Coronary artery (tissue), 2 donors: ENCODE measurements at regions not wholly inside any gene's neighbourhood (a gene's known extent, or its start where the extent isn't known, plus 50 kb on each side); places are given as distances from the start of the nearest gene placed in this dataset.
A peak's percentile ranks its signal among the peaks of the same experiment; 100 is the strongest.

ENCODE experiments used
- DNase-seq: peaks from one replicate; pipeline ENCODE4 v3.0.0-alpha.2; 2017; ENCODE audit warnings: low spot score
- H3K27ac ChIP-seq, 2 donors: fragments of 200-600 bp; sonication (generic); one replicate each; pipeline ENCODE4 v1.5.1; 2016 to 2019
- H3K4me3 ChIP-seq: fragments of 200-600 bp; sonication (generic); 2 replicates; pipeline ENCODE4 v1.5.1; 2016; ENCODE audit warnings: mild to moderate bottlenecking, moderate library complexity
- TF ChIP-seq, protein P1 (sequence below): fragments of 200-600 bp; sonication (generic); IDR thresholded peaks from one replicate; pipeline ENCODE4 v1.5.1; 2019; ENCODE audit warnings: antibody characterized with exemption

DNA sequence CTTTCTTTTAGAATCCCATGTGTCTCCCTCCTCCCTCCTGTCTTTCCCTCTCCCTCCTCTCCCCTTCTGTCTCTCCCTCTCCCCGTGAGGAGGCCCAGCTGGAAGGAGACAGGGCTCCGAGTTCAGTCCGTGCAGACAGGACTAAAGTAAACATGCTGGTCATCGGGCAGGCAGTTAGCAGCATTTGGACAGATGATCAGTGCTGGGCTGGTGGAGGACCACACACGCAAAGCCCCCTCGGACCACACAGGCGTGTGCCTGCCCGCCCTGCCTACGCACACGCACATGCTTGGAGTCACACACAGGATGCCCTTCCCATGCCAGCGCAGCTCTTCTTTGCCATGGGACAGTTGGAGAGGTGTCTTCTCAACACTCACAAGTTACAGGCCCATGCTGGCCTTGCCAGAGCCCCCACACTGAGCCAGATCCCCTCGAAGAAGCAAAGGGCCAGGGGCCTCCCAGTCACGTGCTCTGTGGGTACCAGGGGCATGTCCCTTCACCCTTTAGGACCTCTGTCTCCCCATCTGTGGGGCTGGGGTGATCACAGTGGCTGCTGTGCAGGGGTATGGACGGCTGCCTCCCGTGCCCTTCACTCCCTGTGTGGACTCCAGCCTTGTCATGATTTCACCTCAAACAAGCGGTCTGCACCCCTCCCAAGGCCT, 215.7 kb upstream of the FOXF1 start:
- TF ChIP-seq, protein P1, sequence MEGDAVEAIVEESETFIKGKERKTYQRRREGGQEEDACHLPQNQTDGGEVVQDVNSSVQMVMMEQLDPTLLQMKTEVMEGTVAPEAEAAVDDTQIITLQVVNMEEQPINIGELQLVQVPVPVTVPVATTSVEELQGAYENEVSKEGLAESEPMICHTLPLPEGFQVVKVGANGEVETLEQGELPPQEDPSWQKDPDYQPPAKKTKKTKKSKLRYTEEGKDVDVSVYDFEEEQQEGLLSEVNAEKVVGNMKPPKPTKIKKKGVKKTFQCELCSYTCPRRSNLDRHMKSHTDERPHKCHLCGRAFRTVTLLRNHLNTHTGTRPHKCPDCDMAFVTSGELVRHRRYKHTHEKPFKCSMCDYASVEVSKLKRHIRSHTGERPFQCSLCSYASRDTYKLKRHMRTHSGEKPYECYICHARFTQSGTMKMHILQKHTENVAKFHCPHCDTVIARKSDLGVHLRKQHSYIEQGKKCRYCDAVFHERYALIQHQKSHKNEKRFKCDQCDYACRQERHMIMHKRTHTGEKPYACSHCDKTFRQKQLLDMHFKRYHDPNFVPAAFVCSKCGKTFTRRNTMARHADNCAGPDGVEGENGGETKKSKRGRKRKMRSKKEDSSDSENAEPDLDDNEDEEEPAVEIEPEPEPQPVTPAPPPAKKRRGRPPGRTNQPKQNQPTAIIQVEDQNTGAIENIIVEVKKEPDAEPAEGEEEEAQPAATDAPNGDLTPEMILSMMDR = no peak
- no peak for DNase-seq
- Histone ChIP-seq H3K4me3 (no peak overlapping the region), H3K27ac (no peak overlapping the region)

GRCh38 chr16:86296256-86296655, 214.1 kb upstream of the FOXF1 start:
- no peak for DNase-seq
- no peak overlapping the region for H3K27ac ChIP-seq
- H3K4me3 ChIP-seq = no peak overlapping the region
- TF ChIP-seq, protein P1 = no peak

DNA sequence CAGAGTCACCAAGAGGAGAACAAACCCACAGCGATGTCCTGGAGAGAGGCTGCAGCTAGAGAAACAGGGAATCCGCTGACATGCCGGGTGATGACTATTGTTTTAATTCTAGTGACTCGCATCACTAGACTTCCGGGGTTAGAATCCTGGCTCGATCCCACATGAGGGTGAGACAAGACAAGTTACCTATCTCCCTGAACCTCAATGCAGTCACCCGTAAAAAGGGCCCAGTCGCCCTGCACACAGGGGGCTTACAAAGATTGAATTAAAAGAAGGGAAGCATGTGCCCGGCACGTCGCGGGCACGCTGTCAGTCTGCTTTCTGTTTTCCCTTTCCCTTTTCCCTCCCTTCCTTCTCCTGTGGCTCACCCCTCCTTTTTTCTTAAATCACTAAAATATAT, 212.9 kb upstream of the FOXF1 start:
- TF ChIP-seq, protein P1 = no peak
- H3K27ac ChIP-seq = no peak overlapping the region
- H3K4me3 ChIP-seq = no peak overlapping the region
- no peak for DNase-seq

DNA sequence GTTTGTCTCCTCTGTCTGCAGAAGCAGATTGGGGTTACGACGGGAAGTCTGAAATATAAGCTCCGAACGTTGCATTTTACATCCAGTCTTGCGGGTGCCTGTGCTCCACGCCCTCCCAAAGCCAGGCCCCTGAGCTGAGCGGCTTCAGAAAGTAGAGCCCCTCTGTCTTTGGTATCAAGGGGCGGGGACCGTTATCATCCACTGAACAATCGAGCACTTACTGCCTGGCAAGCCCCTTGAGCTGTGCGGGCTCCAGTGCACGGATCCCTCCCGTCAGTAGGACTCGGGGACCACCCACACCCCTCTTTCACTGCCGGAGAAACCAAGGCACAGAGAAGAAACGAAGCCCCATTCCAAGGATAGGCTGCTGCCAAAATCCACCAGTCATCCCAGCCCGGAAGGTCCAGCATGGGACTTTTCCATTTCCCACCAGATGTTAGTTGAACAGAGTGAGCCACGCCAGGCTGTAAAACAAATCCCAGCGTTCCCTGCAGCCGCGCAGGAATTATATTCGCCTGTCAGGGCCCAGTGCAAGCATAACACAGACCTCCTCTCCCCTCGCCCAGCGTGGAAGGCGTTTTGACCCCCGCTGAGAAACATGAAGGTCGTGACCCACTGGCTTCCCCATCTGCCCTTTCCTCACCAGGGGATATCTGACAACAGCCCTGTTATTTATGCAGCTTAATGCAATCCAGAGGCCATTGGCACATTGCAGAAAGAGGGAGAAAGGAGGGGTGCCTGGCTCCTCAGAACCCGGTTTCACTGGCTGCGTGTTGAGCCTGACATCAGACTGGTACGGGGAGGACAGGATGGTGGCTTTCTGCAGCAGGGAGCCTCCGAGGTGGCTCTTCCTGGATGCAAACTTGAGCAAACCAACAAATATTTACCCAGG, 212.2 kb upstream of the FOXF1 start:
- DNase-seq = no peak
- Histone ChIP-seq H3K4me3 (peak overlapping the region; percentile 36), H3K27ac (no peak overlapping the region)
- TF ChIP-seq, protein P1 = no peak

- peak overlapping the region; percentile 36 for H3K4me3 ChIP-seq
- no peak for DNase-seq
- TF ChIP-seq, protein P1 = no peak
- H3K27ac ChIP-seq = no peak overlapping the region
Observed at GRCh38 chr16:86298758-86299134, 211.6 kb upstream of the FOXF1 start.

GRCh38 chr16:86299882-86300610, 210.3 kb upstream of the FOXF1 start:
- DNase-seq = no peak
- TF ChIP-seq, protein P1 = no peak
- no peak overlapping the region for H3K4me3 ChIP-seq
- H3K27ac ChIP-seq = no peak overlapping the region
